ENCODE measurements at regions not wholly inside any gene's neighbourhood (a gene's known extent, or its start where the extent isn't known, plus 50 kb on each side); places are given as distances from the start of the nearest gene placed in this dataset.

DNA sequence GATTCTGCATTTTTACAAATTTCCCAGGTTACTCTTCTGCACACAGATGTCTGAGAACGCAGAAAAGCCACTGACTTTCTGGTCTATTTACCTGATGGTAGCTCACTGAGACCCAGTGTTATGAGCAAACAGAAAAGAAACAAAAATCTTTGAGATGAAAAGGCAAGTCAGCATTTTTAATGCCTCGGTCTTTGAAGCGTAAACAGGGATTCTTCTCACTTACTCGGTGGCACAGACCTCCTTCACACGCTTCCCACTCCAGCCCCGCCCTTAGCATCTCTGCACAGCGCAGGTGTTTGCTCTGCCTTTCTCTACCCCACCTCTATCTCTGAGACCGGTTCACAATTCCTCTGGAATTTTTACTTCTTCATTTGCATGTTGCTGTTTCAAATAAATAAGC, 195.0 kb upstream of the IRX1 start:
- DNase-seq (ENCODE audit: low spot score), result no peak

DNA sequence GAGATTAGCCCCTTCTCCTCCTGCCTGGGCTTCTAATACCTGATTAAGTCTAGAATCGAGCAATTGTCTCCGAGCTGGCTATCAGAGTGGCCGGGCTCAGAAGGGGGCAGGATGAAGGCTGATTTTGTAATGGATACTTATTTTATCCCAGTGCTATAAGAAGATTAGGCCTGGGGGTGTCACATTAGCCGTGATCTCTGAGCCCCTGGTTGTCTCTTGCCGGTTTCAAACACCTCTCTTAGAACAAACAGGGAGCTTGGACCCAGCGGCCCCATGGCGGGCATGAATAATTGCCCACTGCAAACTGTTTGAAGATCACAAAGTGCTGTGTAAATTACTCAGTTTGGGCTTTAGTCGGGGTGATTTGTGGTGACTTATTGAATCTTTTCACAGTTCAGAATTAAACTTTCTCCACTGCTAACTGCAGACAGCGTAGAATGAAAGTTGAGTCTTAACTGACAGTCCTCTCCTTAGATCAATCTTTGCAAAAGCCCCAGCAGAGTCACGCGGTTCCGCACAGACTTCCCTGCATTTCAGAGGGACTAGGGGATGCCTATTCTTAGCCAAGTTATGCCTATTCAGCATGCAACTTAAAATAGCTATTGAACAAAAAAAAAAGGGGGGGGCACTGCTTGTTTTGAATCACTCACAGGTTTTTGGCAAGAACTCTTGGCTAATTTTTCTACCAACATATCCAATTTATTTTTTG, 200.6 kb upstream of the IRX1 start:
- DNase-seq (ENCODE audit: low spot score), result no peak

DNA sequence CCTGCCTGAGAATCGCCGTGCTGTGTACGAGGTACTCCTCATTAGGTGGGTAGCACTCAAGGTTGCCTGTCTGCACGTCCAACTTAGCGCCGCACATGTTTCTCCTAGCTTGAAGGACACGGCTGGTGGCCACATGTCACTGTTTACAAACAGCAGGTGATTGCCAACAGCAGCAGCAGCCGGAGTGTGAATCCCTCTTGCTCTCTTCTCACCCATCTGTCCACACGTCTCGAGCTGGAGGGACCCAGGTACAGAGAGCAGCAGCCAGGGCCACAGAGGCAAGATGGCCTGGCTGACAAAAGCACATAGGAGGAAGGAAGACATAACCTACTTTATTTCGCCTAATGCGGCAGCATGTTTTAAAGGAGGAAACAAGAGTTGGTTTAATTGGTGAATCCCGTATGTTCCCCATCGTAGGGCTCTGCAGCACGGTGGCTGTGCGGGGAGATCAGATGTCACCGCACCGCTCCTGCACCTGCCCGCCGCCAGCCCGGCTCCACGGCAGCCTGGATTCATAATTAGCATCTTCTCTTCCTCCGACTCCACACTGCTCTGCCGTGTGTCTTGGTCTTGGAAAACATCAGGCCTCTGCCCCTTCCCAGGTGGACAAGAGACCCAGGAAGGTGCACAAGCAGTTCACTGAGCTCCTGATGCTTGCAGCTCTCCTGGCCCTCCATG, 201.6 kb upstream of the IRX1 start:
- DNase-seq (ENCODE audit: low spot score), result no peak

DNA sequence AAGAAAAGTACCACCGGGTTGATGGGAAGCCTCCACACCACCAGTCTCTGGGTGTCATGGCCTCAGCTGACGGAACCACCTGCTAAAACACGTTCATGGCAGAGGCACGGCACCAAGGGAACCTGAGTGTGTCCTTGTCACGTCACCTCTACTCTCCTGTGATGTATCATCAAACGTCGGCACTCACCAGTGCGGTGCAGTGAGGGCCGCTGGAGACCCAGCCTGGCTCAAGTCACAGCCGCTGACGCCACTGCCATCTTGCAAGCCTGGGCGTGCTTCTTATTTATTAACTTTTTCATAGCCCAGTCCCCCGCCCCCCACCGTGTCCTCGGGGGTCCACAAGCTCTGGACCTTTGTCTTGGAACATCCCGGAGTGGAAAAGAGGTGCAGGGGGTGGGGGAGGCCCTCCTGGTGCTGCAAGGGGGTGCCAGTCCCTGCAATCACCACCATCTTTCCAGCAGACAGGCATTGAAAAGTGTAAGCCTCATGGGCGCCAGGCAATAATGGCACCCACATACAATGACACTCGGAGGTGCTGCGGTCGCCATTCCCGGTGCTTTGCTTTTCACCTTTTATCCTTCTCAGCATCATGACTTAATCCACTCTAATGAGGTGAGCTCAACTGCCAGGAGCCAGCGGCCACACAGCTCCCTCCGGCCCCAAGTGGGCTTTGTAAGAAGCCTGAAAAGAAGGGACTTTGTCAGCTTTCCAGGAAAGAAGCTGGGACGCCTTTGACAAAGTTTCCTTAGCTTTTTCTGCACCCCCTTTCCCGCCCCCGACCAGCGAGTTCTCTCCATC, 202.3 kb upstream of the IRX1 start:
- DNase-seq (ENCODE audit: low spot score), result no peak

DNA sequence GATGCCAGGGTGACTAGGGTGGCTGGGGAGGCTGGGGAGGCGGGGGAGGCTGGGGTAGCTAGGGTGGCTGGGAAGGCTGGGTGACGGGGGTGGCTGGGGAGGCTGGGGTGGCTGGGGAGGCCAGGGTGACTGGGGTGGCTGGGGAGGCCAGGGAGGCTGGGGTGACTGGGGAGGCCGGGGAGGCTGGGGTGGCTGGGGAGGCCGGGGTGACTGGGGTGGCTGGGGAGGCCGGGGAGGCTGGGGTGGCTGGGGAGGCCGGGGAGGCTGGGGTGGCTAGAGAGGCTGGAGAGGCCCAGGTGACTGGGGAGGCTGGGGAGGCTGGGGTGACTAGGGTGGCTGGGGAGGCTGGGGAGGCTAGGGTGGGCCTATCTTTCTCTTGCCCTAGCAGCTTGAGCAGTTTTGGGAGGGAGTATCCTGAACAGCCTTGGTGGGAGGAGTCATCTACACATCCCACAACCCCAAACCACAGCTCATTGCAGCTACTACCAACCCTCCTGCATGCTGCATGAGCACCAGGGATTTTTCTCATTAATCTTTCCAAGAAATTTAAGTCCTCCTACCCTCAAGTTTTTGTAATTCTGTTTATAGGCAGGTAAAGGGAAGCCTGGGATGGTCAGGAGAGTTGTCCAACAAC, 203.2 kb upstream of the IRX1 start:
- DNase-seq (ENCODE audit: low spot score), result no peak

DNA sequence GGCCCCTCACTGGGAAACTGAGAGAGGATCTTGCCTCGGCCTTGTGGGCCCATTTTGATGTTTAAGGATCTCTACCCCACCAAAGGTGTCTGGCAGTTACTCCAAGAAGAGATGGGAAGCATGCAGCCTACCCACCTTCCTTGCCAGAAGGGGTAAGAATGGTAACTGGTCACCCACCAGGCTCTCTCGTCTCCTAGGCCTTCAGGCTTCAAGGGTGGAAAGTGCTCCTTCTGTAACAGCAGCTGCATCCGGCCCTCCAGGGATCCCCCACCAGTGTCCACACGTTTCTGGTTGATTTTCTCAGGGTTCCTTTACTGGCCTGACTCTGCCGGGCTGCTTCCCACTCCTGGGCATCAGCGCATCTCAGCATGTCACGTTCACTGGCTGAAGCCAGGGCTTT, 204.4 kb upstream of the IRX1 start:
- DNase-seq (ENCODE audit: low spot score), result no peak

DNA sequence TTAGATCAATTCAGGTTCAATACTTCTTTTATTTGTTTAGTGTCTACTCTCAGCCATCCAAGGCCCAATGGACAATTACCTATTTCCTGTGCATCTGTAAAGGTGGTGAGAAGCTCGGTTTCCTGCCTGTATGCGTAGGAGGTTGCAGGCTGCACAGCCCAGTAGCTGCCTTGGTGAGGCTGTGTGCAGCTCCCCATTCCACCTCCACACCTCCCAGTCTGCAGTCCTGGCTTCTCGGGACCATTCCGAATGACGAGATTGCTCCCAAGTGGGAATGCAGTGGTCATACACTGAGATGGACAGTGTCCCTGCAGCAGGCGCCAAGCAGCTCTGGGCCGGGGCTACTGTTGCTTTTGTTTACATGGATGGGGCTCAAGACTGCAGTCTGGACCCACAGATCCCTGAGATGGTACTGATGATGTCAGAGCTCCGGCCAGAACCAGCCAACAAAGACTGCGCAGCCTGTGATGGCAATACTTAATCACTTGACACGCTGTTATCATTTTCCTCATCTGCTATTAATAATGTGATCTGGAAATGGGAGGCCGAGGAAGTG, 206.1 kb upstream of the IRX1 start:
- no peak for DNase-seq (ENCODE audit: low spot score)

DNA sequence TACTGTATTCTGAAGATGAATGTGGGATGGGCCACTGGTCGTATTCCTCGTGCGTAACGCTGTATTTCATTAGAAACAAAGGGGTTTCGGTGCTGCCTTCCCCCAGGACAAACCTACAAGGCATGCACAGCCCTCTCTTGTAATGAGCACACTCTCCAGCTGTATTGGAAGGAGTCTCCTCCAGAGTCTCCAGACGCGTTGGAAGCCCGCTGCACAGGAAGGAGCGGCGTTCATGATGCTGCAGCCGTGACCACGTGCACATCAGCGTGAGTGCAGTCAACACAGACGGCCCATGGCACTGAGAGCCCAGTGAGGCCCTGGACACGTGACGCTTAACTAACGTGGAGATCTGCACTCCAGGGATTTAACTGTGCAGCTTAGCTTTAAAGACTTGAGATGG, 209.0 kb upstream of the IRX1 start:
- no peak for DNase-seq (ENCODE audit: low spot score)

DNA sequence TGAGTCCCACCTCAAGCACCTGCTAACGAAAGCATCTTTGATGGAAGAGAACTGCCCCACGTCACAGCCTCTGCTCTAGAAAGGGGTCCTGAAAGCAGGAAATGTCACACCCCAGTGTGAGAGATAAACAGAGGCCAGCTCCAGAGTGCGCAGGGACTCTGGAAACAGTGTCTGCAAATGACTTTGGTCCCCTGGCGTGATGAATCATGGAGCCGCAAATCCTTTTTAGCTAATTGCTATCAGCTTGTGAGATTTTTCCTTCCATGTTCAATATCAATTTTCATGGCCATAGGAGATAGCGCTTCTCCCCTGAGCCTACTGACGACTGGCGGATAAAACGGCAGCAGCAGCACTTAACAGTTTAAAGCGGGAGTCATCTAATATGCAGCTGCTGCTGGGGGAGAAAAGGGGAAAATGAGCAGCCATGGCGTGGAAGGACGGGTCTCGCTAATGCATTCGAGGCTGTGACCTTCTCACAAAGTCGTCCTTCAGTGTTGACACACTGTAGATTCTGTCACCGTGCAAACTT, 209.6 kb upstream of the IRX1 start:
- no peak for DNase-seq (ENCODE audit: low spot score)

DNA sequence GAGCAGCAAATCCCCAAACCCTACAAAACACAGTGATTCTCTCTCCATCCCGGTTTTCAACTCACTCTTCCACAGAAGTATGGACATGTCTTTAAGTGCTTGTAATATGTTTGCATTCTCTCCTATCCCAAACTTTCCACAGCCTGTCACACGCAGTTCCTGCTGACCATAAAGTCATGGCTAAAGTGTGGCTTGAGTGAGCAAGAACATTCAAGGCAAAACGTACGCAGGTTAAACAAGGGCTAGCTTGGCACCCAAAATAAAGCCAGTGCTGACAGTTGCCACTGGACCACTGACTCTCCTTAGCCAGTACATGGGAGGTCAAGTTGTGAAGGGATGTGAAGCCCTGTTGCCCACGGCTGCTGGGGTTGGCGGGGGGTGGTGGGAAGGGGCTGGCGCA, 211.1 kb upstream of the IRX1 start:
- DNase-seq (ENCODE audit: low spot score), result no peak

DNA sequence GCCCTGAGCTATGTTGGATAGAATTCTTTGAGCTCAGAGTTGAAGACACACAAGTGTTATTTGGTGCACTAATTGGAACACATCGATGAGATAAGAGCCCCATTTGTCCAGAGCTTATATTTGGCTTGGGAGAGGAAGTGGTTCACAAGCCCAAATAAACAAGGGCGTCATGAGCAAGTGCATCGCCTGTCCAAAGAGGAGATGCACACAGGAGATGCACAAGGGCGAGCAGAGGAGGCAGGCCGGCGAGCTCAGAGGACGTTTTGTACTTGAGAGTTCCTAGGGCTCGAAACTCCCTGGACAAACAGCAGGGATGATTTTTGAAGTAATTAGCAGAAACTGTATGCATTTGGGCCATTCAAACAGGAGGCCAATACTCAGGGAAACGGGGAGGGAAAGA, 212.8 kb upstream of the IRX1 start:
- no peak for DNase-seq (ENCODE audit: low spot score)

DNA sequence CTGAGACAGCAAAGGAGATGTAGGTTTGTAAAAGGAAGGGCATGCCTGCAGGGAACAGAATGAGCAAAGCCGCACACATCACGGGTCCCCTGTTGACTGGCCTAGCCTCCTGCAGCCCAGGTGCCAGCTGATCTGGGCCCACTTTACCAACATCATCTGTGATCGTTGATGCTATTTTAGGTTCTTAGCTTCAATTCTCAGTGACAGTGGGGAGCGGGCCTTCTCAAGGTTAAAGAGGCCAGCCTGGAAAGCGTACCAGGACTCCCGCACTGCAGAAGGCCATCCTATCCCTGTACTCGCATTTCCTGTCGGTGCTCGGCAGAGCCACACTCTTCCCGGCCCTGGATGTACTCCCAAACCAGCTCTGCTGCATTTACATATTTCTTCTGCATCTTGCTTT, 213.5 kb upstream of the IRX1 start:
- no peak for DNase-seq (ENCODE audit: low spot score)

DNA sequence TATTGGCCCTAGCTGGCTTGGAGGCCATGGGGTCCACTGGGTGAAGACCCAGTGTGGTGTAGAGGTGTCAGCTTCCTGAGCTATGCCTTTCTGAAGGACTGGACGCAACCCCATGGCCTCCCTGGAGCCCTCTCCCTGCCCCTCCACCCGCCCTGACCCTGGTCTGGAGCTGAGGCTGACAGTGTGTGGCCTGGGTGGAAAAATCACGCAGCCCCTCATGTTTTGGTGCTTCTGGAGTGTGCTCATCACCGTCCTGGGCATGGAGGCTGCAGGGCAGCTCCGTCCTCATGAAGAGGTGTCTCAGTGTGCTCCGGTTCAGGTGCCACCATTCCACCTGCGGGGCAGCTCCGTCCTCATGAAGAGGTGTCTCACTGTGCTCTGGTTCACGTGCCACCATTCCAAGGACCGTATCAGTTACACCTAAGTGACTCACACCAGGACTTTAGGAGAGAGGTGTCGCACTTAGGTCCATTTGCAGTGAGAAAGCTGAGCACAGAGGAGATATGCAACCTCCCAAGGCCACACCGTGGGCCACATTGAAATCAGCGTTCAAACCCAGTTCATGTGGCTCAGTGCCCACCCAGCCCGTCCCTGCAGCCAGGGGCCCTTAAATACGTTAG, 214.3 kb upstream of the IRX1 start:
- DNase-seq (ENCODE audit: low spot score), result no peak

DNA sequence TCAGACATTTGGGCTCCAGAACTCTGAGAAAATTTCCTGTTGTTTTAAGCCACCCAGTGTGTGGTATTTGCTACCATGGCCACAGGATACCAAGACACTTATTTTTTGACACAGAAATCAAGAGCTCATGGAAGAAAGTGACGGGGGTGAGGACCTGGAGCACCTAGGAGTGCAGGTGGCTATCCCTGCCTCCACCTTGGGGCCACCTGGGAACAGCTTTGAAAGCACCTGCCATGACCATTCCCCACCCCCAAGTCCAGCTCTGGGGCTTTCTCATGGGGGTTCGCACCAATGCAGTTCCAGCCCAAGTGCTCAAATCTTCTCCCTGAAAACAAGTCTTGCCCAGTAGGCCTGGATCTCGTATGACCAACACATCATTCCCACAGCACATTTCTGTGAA, 214.9 kb upstream of the IRX1 start:
- no peak for DNase-seq (ENCODE audit: low spot score)

DNA sequence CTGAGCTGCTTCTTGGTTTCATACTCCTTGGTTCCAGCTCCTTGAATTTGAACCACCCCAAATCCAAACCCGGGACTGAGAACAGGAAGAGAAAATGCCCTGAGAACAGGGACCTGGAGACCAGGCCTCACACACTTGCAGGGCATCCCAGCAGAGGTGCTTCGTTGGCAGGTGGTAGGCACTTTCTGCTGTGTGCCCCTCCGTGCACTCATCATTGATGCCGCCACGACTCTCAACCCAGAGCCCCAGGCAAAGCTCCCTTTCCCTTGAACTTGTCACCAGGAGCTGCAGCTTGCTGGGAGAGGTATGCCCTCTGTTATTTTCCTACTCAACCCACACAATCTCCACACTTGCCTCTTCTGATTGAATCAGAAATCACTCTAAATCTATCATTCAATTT, 217.8 kb upstream of the IRX1 start:
- DNase-seq (ENCODE audit: low spot score), result peak; percentile 41

DNA sequence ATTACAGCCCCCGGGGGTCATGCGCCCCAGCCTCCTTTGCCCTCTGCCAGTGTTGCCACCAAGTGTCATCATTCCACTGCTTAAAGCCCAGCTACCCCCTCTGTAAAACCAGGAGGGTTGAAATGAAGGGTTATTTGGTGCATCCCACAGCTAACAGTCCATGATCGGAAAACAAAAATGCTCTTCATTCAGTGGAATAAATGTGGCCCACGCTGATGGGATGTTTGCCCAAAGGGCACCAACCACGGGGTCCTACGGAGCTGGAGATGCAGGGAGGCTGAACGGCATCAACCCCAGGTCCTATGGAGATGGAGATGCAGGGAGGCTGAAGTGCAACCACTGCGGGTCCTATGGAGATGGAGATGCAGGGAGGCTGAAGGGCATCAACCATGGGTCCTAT, 218.5 kb upstream of the IRX1 start:
- peak; percentile 65 for DNase-seq (ENCODE audit: low spot score)

DNA sequence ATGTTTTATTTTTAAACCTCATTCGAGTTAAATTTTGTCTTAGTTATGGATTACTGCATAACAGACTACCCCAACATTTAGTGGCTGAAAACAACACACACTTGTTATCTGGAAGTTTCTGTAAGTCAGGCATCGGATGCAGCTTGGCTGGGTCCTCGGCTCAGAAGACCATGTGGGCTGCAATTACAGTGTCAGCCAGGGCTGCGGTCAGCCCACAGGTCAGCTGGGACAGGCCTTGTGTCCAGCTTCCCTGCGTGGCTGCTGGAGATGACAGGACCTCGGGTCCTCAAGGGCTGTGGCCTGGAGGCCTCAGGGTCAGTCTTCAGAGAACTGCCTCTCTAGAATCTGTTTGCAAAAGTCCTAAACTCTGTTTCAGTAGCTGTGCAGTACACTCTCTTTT, 219.0 kb upstream of the IRX1 start:
- DNase-seq (ENCODE audit: low spot score), result peak; percentile 65

DNA sequence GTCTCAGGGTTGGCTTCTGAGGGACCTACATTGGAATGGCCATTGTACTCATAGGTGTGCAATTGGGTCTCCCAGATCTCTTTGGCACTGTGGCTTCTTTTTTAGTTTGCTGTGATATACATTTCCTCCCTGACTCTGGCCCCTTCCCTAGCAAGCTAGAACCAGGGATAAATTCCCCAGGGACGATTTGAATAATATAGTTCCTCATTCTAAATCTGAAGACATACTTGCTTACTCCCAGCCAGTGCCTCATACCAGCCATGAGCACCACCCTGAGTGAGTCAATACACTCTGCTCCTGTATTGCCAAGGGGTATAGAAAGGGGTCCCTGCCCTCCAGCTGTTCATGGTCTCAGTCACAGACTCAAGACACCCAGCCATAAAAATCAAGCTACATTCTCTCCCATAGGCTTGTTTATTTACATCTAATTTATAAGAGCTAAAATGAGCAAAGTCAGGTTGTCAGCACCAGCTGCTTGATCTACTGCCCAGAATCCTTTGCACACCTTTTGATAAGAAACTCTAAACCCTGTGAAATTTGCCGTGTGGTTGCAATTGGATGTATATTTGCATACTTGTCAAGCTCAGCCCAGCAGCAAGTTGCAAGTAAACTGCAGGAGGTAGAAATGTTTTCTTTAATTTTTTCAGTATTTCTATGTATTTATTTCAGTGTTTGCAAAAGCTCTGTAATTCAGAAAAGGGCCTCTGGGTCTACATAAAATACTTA, 219.9 kb upstream of the IRX1 start:
- DNase-seq (ENCODE audit: low spot score), result peak; percentile 24

DNA sequence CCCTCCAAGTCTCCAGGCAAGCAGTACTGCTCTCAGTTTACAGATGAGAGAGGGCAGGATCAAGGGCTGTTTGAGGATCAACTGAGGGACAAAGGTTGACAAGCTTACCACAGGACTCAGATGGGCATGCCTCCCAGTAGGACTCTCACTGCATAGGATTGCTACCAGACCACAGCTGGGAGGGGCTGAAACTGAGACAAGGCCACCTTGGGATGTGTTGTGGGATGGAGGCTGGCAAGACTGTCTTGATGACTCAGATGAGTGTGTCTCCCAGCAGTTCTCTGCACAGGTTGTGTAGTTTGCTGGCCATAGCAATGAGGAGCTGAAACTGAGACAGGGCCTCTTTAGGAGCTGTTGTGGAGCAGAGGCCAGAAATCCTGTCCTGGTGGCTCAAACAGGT, 222.2 kb upstream of the IRX1 start:
- peak; percentile 62 for DNase-seq (ENCODE audit: low spot score)

DNA sequence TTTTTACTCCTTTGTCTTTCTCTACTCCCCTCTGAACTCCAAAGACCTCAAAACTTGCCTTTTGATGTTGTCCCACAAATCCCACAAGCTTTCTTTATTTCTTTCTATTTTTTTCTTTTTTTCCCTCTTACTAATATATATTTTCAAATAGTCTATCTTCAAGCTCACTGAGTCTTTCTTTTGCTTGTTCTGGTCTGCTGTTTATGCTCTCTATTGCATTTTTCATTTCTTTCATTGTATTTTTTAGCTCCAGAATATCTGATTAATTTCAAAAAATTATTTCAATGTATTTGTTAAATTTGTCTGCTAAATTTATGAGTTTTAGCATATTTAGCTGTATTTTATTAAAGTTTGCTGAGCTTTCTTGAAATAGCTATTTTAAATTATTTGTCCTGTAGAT, 223.3 kb upstream of the IRX1 start:
- no peak for DNase-seq (ENCODE audit: low spot score)
